ENCODE measurements at regions not wholly inside any gene's neighbourhood (a gene's known extent, or its start where the extent isn't known, plus 50 kb on each side); places are given as distances from the start of the nearest gene placed in this dataset.

DNA sequence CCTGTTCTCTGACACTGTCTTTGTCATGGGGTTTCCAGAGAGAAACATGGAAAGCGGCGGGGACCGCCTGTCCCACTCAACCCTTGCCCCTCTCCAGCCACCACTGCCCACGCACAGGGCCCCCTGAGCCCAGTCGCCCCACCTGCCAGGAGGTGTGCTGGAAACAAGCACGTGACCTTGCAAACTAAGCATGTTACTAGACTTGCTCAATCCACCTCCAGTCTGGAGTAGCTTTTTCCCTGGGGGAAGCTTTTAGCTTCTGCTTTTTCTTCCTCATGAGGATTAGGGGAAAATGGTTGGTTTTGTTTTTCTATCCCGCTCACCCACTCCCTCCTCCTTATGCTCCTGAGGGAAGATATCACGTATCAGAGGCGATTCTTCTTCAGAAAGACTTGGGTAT, 105.7 kb downstream of the PLEKHG1 start:
- Histone ChIP-seq H3K4me3 (replicated peaks; ENCODE audit: low read depth, low read length) (no peak overlapping the region), H3K27me3 (replicated peaks; ENCODE audit: control insufficient read depth, insufficient read depth, low read length) (no peaks in the 10 kb centered on the region), H3K36me3 (ENCODE audit: control insufficient read depth, insufficient read depth, low read length) (no peaks in the 10 kb centered on the region)
- no peak for DNase-seq (ENCODE audit: extremely low read depth, insufficient read length)
- TF ChIP-seq, protein P1, sequence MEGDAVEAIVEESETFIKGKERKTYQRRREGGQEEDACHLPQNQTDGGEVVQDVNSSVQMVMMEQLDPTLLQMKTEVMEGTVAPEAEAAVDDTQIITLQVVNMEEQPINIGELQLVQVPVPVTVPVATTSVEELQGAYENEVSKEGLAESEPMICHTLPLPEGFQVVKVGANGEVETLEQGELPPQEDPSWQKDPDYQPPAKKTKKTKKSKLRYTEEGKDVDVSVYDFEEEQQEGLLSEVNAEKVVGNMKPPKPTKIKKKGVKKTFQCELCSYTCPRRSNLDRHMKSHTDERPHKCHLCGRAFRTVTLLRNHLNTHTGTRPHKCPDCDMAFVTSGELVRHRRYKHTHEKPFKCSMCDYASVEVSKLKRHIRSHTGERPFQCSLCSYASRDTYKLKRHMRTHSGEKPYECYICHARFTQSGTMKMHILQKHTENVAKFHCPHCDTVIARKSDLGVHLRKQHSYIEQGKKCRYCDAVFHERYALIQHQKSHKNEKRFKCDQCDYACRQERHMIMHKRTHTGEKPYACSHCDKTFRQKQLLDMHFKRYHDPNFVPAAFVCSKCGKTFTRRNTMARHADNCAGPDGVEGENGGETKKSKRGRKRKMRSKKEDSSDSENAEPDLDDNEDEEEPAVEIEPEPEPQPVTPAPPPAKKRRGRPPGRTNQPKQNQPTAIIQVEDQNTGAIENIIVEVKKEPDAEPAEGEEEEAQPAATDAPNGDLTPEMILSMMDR (IDR thresholded peaks at IDR 0.05; ENCODE audit: insufficient read depth, low read length, poor library complexity, severe bottlenecking): no peak

DNA sequence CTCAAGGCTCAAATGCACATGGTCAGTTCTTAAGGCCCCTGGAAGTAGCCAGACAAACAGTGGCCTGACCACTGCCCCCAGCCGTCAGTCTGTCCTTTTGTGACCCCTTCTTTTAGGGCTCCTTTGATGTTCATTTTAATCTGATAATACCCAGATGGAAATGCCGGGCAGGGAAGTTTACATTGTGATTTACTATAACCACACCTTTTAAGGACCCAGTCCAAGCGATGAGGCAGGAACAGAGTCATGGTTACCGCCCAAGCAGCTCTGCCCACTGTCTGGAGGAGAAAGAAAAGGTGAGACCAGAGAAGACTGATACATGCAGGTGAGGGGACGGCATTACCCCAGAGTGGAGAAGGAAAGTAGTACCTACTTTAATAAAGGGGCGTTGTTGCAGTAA, 110.6 kb downstream of the PLEKHG1 start:
- no peak for DNase-seq (ENCODE audit: extremely low read depth, insufficient read length)
- TF ChIP-seq, protein P1 (IDR thresholded peaks at IDR 0.05; ENCODE audit: insufficient read depth, low read length, poor library complexity, severe bottlenecking): no peak
- H3K36me3 ChIP-seq (ENCODE audit: control insufficient read depth, insufficient read depth, low read length): no peaks in the 10 kb centered on the region
- no peaks in the 10 kb centered on the region; the same call in 1 of the 2 replicates for H3K27me3 ChIP-seq (replicated peaks; ENCODE audit: control insufficient read depth, insufficient read depth, low read length)
- no peak overlapping the region for H3K4me3 ChIP-seq (replicated peaks; ENCODE audit: low read depth, low read length)

DNA sequence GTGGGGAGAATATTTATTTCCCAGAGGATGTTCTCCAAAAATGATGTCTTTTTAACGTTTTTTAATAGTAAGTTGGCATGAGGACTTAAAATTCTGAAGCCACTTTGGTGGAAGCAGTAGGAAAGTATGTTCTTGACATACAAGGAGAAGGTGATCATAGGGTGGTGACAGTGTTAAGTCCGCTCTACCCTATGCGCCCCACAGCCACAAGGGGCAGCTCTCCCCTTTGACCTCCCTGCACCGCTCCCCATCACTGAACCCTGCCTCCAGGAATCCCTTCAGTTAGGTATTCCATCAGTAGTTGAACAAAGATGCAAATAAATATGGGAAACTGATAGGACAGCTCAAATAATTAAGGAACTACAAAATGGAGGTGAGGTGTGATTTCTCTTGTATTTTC, 111.4 kb downstream of the PLEKHG1 start:
- Histone ChIP-seq H3K36me3 (ENCODE audit: control insufficient read depth, insufficient read depth, low read length) (no peaks in the 10 kb centered on the region), H3K27me3 (replicated peaks; ENCODE audit: control insufficient read depth, insufficient read depth, low read length) (no peaks in the 10 kb centered on the region; the same call in 1 of the 2 replicates), H3K4me3 (replicated peaks; ENCODE audit: low read depth, low read length) (no peak overlapping the region)
- TF ChIP-seq, protein P1 (IDR thresholded peaks at IDR 0.05; ENCODE audit: insufficient read depth, low read length, poor library complexity, severe bottlenecking): no peak
- no peak for DNase-seq (ENCODE audit: extremely low read depth, insufficient read length)

DNA sequence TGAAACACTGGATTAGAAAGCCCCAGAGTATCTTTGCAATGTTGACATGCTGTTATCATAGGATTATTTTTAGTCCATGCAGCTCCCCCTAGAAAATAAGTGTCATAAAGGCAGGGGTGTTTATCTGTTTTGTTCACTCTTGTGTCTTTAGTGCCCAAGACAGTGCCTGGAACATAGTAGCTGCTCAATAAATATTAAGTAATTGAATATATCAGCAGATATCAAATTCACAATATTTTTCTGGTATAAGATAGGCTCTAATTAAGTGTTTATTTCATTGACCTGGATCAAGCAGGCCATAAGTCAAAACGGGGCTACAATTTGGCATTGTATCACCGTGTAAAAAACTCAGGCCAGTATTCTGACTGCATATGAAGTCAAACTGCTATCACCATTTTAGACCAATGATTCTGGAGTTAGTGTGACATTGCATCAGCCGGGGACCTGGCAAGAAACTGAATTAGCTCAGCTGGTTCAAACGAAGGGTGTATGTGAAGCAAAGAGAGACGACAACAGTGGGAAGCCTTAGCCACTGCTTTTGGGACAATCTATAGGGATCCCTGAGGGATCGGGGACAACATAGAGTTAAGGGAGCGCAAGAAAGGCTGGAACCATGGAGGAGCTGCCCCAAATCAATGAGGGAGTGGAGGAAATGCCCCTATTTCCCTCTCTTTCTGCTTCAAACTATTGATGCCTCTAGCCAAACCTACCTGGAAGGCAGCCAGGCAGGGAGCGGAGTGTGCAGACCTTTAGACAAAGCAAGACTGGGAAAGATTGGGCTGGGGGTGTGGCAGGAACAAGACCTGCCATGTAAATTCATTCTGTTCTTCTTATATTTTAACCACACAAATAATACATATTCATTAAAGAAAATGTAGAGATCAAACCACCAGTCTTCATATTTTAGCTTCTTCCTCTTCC, 112.2 kb downstream of the PLEKHG1 start:
- no peaks in the 10 kb centered on the region for H3K36me3 ChIP-seq (ENCODE audit: control insufficient read depth, insufficient read depth, low read length)
- no peak overlapping the region for H3K4me3 ChIP-seq (replicated peaks; ENCODE audit: low read depth, low read length)
- H3K27me3 ChIP-seq (replicated peaks; ENCODE audit: control insufficient read depth, insufficient read depth, low read length): no peaks in the 10 kb centered on the region; the same call in 1 of the 2 replicates
- TF ChIP-seq, protein P1 (IDR thresholded peaks at IDR 0.05; ENCODE audit: insufficient read depth, low read length, poor library complexity, severe bottlenecking): no peak
- no peak for DNase-seq (ENCODE audit: extremely low read depth, insufficient read length)

DNA sequence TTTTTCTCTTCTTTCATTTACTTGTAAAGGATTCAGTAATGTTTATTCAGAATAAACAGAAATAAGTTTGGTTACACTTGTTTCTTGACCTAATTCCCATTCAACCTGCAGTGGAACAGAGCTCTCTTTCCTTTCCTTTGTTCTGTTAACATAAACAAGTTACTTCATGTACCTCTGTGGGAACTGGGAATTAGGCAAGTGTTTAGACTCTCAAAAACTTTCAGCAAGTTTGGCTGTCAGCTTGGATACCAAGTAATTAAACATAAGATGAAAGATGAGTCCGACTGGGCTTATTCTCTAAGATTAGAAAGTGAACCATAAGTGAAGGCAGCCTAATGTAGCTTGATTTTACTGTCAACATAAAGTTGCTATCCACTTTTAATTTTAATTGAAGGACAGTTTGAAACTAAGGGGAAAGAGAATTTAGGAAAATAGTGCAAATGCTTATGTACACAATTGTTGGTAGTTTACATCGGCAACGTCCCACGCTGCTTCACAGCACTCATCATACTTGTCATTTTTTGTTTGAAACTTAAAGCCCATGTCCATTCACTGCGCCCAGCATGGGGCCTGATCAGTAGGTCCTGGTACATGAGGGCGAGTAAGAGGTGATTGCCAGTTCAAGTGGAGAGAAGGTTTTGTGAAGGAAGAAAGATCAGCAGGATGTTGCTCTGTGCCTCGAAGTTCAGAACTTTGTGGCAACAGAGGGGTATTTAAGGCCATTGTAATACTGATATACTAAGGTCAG, 113.0 kb downstream of the PLEKHG1 start:
- DNase-seq (ENCODE audit: extremely low read depth, insufficient read length): no peak
- no peaks in the 10 kb centered on the region for H3K36me3 ChIP-seq (ENCODE audit: control insufficient read depth, insufficient read depth, low read length)
- H3K27me3 ChIP-seq (replicated peaks; ENCODE audit: control insufficient read depth, insufficient read depth, low read length): no peaks in the 10 kb centered on the region; the same call in 1 of the 2 replicates
- TF ChIP-seq, protein P1 (IDR thresholded peaks at IDR 0.05; ENCODE audit: insufficient read depth, low read length, poor library complexity, severe bottlenecking): no peak
- H3K4me3 ChIP-seq (replicated peaks; ENCODE audit: low read depth, low read length): no peak overlapping the region
